ENCODE measurements at regions not wholly inside any gene's neighbourhood (a gene's known extent, or its start where the extent isn't known, plus 50 kb on each side); places are given as distances from the start of the nearest gene placed in this dataset.

DNA sequence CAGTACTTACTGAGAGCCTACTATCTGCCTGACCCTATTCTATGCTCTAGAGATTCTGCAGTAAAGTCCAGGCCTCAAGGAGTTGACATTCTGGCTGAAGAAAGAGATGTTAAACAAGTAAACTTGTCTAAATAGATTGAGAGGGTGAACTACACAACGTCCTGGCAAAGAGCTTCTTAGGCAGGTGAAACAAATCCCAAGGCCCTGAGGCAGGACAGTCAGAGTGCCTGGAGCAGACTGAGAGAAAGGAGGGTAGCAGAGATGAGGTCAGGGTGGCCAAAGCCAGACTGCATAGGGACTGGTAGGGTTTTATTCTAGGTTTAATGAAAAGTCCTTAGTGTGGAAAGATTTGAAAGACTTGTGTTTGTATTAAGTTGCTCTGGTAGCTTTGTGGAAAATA lies 84.5 kb upstream of the ATP11B start:
- H3K9me3 ChIP-seq (ENCODE audit: control insufficient read depth, low read length), result no peaks in the 10 kb centered on the region
- no peaks in the 10 kb centered on the region for H3K4me1 ChIP-seq (ENCODE audit: control insufficient read depth, insufficient read depth, low read length, poor library complexity, severe bottlenecking)
- no peak for DNase-seq
- no peaks in the 10 kb centered on the region for H3K27me3 ChIP-seq (replicated peaks; ENCODE audit: control insufficient read depth, insufficient read depth, low read length, poor library complexity, severe bottlenecking)
- no peaks in the 10 kb centered on the region for H3K36me3 ChIP-seq (ENCODE audit: control insufficient read depth, insufficient read depth, low read length)
- H3K4me3 ChIP-seq (ENCODE audit: insufficient read depth, low read depth, low read length, poor library complexity, severe bottlenecking), result no peak overlapping the region
- H3K27ac ChIP-seq (ENCODE audit: insufficient read depth, low read length, poor library complexity, severe bottlenecking), result no peak overlapping the region

DNA sequence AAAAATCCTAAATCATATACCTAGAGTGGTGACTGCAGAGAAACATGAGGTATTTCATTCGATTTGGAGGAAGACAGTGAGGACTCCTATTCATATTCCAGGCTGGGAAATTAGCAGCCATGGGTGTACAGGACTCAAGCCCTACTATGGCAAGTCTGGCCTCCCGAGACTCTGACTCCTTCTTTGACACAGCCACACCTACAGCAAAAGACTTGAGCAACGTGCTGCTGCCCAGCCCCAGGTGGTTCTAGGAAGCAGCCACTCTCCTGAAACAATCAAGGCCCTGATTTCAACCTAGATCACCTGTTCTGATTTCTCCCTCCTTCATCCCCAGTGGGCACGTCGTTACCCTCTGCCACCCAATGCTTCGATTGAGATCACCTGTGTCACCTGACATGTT lies 84.0 kb upstream of the ATP11B start:
- no peak overlapping the region for H3K27ac ChIP-seq (ENCODE audit: insufficient read depth, low read length, poor library complexity, severe bottlenecking)
- no peaks in the 10 kb centered on the region for H3K27me3 ChIP-seq (replicated peaks; ENCODE audit: control insufficient read depth, insufficient read depth, low read length, poor library complexity, severe bottlenecking)
- no peak overlapping the region for H3K4me3 ChIP-seq (ENCODE audit: insufficient read depth, low read depth, low read length, poor library complexity, severe bottlenecking)
- no peak for DNase-seq
- H3K4me1 ChIP-seq (ENCODE audit: control insufficient read depth, insufficient read depth, low read length, poor library complexity, severe bottlenecking), result no peaks in the 10 kb centered on the region
- no peaks in the 10 kb centered on the region for H3K36me3 ChIP-seq (ENCODE audit: control insufficient read depth, insufficient read depth, low read length)
- H3K9me3 ChIP-seq (ENCODE audit: control insufficient read depth, low read length), result no peaks in the 10 kb centered on the region

DNA sequence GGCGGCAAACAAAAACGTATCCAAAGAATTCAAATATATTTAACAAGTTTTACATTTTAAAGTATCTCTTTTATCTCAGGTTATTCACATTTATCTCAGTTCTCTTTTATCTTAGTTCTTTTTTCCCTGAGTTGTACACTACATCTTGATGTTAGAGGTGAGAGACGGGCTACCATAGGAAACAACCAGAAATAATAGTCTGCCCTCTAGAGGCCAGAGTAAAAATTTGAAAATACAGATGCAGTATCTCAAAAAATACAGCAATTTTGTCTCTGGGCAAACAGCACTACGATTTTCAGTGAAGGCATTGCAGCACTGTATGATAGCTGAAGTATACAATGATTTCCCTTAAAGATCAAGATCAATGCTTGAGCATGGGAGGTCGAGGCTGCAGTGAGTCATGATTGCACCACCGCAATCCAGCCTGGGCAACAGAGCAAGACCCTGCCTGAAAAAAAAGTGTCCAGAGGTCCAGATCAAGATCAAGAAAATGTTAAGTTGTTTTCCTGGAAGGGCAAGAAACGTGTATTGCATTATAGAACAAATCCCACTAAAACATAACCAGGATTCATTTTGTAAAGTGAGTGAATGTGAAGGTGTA lies 82.6 kb upstream of the ATP11B start:
- Histone ChIP-seq H3K36me3 (ENCODE audit: control insufficient read depth, insufficient read depth, low read length) (no peaks in the 10 kb centered on the region), H3K4me3 (ENCODE audit: insufficient read depth, low read depth, low read length, poor library complexity, severe bottlenecking) (no peak overlapping the region), H3K27ac (ENCODE audit: insufficient read depth, low read length, poor library complexity, severe bottlenecking) (no peak overlapping the region), H3K27me3 (replicated peaks; ENCODE audit: control insufficient read depth, insufficient read depth, low read length, poor library complexity, severe bottlenecking) (no peaks in the 10 kb centered on the region), H3K9me3 (ENCODE audit: control insufficient read depth, low read length) (no peaks in the 10 kb centered on the region), H3K4me1 (ENCODE audit: control insufficient read depth, insufficient read depth, low read length, poor library complexity, severe bottlenecking) (no peaks in the 10 kb centered on the region)
- DNase-seq, result no peak

DNA sequence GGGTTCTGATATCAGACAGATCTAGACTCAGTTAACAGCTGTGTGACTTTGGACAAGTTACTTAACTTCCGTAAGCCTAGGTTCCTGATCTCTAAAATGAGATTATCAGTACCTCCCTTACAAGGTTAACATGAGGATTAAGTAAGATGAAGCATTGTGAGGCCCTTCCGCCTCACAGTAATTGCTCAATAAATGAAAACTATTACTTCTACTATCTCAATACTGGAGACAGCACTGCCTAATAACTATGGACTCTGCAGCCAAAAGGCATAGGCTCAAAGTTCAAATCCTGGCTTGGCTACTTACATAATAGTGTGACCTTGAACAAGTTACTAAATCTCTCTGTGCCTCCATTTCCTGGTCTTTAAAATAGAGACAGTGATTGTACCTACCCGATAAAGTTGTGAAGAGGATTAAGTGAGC lies 82.0 kb upstream of the ATP11B start:
- Histone ChIP-seq H3K27me3 (replicated peaks; ENCODE audit: control insufficient read depth, insufficient read depth, low read length, poor library complexity, severe bottlenecking) (no peaks in the 10 kb centered on the region), H3K27ac (ENCODE audit: insufficient read depth, low read length, poor library complexity, severe bottlenecking) (no peak overlapping the region), H3K4me3 (ENCODE audit: insufficient read depth, low read depth, low read length, poor library complexity, severe bottlenecking) (no peak overlapping the region), H3K36me3 (ENCODE audit: control insufficient read depth, insufficient read depth, low read length) (no peaks in the 10 kb centered on the region), H3K9me3 (ENCODE audit: control insufficient read depth, low read length) (no peaks in the 10 kb centered on the region), H3K4me1 (ENCODE audit: control insufficient read depth, insufficient read depth, low read length, poor library complexity, severe bottlenecking) (no peaks in the 10 kb centered on the region)
- DNase-seq, result no peak

DNA sequence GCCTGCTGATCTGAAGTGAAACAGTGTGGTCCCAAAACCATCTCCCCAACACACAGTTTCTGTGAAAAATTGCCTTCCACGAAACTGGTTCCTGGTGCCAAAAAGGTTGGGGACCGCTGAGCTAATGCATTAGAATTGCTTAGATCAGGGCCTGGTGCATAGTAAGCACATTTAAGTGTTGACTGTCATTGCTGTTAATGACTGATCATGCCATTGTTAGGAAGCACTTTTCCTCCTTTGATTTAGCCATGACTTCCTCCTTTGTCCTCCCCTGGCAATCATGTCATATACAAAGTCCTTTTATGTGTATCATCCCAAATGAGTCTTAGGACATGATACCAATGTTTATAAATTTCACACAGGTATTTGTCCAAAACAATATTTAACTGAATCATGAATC lies 81.5 kb upstream of the ATP11B start:
- H3K27ac ChIP-seq (ENCODE audit: insufficient read depth, low read length, poor library complexity, severe bottlenecking), result no peak overlapping the region
- H3K36me3 ChIP-seq (ENCODE audit: control insufficient read depth, insufficient read depth, low read length), result no peaks in the 10 kb centered on the region
- H3K27me3 ChIP-seq (replicated peaks; ENCODE audit: control insufficient read depth, insufficient read depth, low read length, poor library complexity, severe bottlenecking), result no peaks in the 10 kb centered on the region
- no peak for DNase-seq
- no peaks in the 10 kb centered on the region for H3K9me3 ChIP-seq (ENCODE audit: control insufficient read depth, low read length)
- no peaks in the 10 kb centered on the region for H3K4me1 ChIP-seq (ENCODE audit: control insufficient read depth, insufficient read depth, low read length, poor library complexity, severe bottlenecking)
- no peak overlapping the region for H3K4me3 ChIP-seq (ENCODE audit: insufficient read depth, low read depth, low read length, poor library complexity, severe bottlenecking)

DNA sequence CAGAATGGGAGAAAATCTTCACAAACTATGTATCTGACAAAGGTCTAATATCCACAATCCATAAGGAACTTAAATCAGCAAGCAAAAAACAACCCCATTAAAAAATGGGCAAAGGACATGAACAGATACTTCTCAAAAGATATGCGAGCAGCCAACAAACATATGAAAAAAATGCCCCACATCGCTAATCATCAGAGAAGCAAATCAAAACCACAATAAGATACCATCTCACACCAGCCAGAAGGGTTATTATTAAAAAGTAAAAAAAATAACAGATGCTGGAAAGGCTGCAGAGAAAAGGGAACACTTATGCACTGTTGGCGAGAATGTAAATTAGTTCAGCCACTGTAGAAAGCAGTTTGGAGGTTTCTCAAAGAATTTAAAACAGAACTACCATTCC lies 80.2 kb upstream of the ATP11B start:
- H3K27me3 ChIP-seq (replicated peaks; ENCODE audit: control insufficient read depth, insufficient read depth, low read length, poor library complexity, severe bottlenecking), result no peaks in the 10 kb centered on the region
- no peaks in the 10 kb centered on the region for H3K36me3 ChIP-seq (ENCODE audit: control insufficient read depth, insufficient read depth, low read length)
- H3K27ac ChIP-seq (ENCODE audit: insufficient read depth, low read length, poor library complexity, severe bottlenecking), result no peak overlapping the region
- no peak for DNase-seq
- H3K9me3 ChIP-seq (ENCODE audit: control insufficient read depth, low read length), result no peaks in the 10 kb centered on the region
- H3K4me3 ChIP-seq (ENCODE audit: insufficient read depth, low read depth, low read length, poor library complexity, severe bottlenecking), result no peak overlapping the region
- no peaks in the 10 kb centered on the region for H3K4me1 ChIP-seq (ENCODE audit: control insufficient read depth, insufficient read depth, low read length, poor library complexity, severe bottlenecking)

DNA sequence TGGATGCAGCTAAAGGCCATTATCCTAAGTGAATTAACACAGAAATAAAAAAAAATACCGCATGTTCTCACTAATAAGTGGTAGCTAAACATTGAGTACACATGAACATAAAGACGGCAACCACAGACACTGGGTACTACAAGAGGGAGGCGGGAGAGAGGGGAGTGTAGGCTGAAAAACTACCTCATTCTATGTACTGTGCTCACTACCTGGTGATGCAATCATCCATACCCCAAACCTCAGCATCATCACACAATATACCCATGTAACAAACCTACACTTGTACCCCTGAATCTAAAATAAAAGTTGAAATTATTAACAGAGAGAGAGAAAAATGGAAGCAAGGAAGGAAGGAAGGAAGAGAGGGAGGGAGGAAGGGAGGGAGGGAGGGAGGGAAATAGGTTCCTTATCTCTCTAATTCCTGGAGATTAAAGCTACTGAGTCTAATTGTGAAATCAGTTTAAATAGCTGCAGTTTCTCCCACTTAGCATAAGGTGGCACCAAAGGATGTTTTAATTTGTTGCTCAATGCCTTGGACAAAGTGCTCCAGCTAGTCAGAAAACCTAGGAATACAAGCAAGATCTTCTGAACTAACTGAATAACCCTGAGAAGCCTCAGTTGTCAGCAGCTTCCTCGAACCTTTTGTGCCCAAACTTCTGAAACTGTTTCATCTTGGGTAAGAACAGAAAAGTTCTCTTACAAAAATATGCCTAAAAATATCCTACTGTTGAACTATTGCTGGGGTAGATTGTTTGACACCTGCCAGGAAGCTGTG lies 79.4 kb upstream of the ATP11B start:
- H3K27me3 ChIP-seq (replicated peaks; ENCODE audit: control insufficient read depth, insufficient read depth, low read length, poor library complexity, severe bottlenecking), result no peaks in the 10 kb centered on the region
- no peaks in the 10 kb centered on the region for H3K4me1 ChIP-seq (ENCODE audit: control insufficient read depth, insufficient read depth, low read length, poor library complexity, severe bottlenecking)
- H3K4me3 ChIP-seq (ENCODE audit: insufficient read depth, low read depth, low read length, poor library complexity, severe bottlenecking), result no peak overlapping the region
- no peak overlapping the region for H3K27ac ChIP-seq (ENCODE audit: insufficient read depth, low read length, poor library complexity, severe bottlenecking)
- H3K36me3 ChIP-seq (ENCODE audit: control insufficient read depth, insufficient read depth, low read length), result no peaks in the 10 kb centered on the region
- DNase-seq, result no peak
- no peaks in the 10 kb centered on the region for H3K9me3 ChIP-seq (ENCODE audit: control insufficient read depth, low read length)

DNA sequence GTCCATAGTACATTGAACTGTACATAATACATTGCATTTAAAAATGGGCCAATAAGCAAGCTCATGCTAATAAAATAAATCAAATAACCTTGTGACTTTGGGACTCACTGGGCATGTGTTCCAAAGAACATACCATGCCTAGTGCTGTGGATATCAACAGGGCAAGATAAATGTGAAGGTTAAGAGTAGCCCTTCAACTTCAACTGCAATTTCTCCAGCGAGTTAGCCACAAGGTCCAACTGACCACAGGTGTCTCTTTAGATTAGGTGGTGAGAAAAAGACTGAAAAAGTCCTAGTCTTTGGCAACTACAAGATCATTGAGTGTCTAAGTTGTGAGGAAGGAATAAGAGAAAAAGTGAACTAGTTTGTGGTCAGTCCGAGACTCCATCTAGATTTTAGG lies 78.3 kb upstream of the ATP11B start:
- Histone ChIP-seq H3K27ac (ENCODE audit: insufficient read depth, low read length, poor library complexity, severe bottlenecking) (no peak overlapping the region), H3K36me3 (ENCODE audit: control insufficient read depth, insufficient read depth, low read length) (no peaks in the 10 kb centered on the region), H3K4me1 (ENCODE audit: control insufficient read depth, insufficient read depth, low read length, poor library complexity, severe bottlenecking) (no peaks in the 10 kb centered on the region), H3K9me3 (ENCODE audit: control insufficient read depth, low read length) (no peaks in the 10 kb centered on the region), H3K27me3 (replicated peaks; ENCODE audit: control insufficient read depth, insufficient read depth, low read length, poor library complexity, severe bottlenecking) (no peaks in the 10 kb centered on the region), H3K4me3 (ENCODE audit: insufficient read depth, low read depth, low read length, poor library complexity, severe bottlenecking) (no peak overlapping the region)
- no peak for DNase-seq

DNA sequence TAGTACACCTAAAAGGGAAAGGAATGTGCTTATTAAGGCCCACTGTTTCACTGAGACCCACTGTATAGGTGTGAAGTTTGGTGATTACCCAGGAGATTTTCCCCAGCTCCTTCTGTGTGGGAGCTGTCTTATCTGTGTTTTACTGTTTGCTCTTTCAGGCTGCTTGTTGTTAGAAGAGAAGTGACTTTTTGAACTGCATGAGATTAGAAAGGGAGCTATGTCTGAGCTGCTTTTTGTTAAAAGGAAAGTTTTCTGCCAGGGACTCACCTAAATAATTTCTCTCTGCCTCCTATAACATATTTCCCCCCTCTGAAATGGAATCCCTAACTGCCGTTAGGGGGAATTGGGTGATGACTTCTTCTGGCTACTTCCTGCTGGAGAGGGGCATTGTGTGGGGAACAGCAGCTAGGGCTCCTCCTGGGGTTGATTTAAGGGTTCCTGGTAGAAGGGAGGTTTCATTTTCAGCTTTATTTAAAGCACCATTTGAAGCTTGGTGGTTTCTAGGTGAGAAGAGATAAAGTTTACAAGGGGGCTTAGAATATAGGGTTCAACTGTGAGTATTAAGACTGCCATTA lies 77.1 kb upstream of the ATP11B start:
- Histone ChIP-seq H3K4me3 (ENCODE audit: insufficient read depth, low read depth, low read length, poor library complexity, severe bottlenecking) (no peak overlapping the region), H3K27ac (ENCODE audit: insufficient read depth, low read length, poor library complexity, severe bottlenecking) (no peak overlapping the region), H3K4me1 (ENCODE audit: control insufficient read depth, insufficient read depth, low read length, poor library complexity, severe bottlenecking) (no peaks in the 10 kb centered on the region), H3K36me3 (ENCODE audit: control insufficient read depth, insufficient read depth, low read length) (no peaks in the 10 kb centered on the region), H3K9me3 (ENCODE audit: control insufficient read depth, low read length) (no peaks in the 10 kb centered on the region), H3K27me3 (replicated peaks; ENCODE audit: control insufficient read depth, insufficient read depth, low read length, poor library complexity, severe bottlenecking) (no peaks in the 10 kb centered on the region)
- no peak for DNase-seq

DNA sequence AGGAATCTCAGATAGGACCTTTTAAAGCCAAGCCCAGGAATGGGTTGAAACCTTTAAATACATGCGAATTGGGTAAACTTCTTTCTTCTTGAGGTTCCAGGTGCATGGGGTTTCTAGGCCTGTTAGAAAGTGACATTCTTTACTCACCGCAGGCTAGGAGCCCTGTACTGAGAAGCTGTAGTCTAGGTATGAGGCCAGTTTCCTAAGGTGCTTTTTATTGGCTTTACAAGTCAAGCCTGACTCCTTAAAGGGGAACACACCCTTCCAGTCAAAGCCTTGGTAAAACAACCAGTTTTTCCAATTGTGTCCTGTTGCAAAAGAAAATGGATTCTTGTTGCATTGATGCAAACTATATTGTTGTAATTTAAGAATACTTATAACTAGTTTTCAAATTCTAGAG lies 76.1 kb upstream of the ATP11B start:
- Histone ChIP-seq H3K4me3 (ENCODE audit: insufficient read depth, low read depth, low read length, poor library complexity, severe bottlenecking) (no peak overlapping the region), H3K36me3 (ENCODE audit: control insufficient read depth, insufficient read depth, low read length) (no peaks in the 10 kb centered on the region), H3K27ac (ENCODE audit: insufficient read depth, low read length, poor library complexity, severe bottlenecking) (no peak overlapping the region)

More for the DNA sequence above, 76.1 kb upstream of the ATP11B start:
- H3K4me1 ChIP-seq (ENCODE audit: control insufficient read depth, insufficient read depth, low read length, poor library complexity, severe bottlenecking), result no peaks in the 10 kb centered on the region
- H3K27me3 ChIP-seq (replicated peaks; ENCODE audit: control insufficient read depth, insufficient read depth, low read length, poor library complexity, severe bottlenecking), result no peaks in the 10 kb centered on the region
- DNase-seq, result no peak
- no peaks in the 10 kb centered on the region for H3K9me3 ChIP-seq (ENCODE audit: control insufficient read depth, low read length)
